ENCODE measurements at regions not wholly inside any gene's neighbourhood (a gene's known extent, or its start where the extent isn't known, plus 50 kb on each side); places are given as distances from the start of the nearest gene placed in this dataset.

DNA sequence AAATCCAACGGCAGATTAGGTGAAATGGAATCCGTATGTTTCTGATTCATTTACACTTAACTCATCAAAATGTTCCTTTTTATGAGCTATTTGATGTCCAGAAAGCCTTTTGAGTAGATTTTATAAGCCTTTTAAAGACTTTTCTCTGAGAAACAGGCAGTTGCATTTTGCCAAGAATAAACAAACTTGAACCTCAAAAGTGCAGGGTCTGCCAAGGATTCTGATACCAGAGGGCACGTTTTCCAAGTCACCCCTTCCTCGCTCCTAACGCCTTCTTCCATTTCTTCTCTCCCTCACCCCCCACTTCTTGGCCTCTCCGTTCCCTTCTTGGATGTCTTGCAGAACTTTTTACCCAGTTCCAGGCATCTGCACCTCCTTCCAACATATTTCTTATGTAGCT, 200.6 kb upstream of the TBX3 start:
- TF ChIP-seq EZH2phosphoT487 (IDR thresholded peaks at IDR 0.05; ENCODE audit: insufficient read depth, low read depth) (no peak), EZH2 (IDR thresholded peaks at IDR 0.05; ENCODE audit: insufficient read depth, poor library complexity, severe bottlenecking) (no peak)

Measured in GM23248 (cell line).